NCI-H2171 (cell line): ENCODE measurements at regions not wholly inside any gene's neighbourhood (a gene's known extent, or its start where the extent isn't known, plus 50 kb on each side); places are given as distances from the start of the nearest gene placed in this dataset.
"Not testable (repeated sequence)": the region's sequence is repeated elsewhere in the genome, so short reads cannot be mapped to it uniquely, and the experiment has no call there.

ENCODE experiments used
- DNase-seq: peaks from one replicate; lab custom pipeline; 2025; lab: John Stamatoyannopoulos, UW

- no peak for DNase-seq
Measured at GRCh38 chr12:58009405-58010195, 68.2 kb downstream of the ATP23 start.

GRCh38 chr12:58011676-58012075 lies 70.3 kb downstream of the ATP23 start:
- no peak for DNase-seq

- DNase-seq: not testable (repeated sequence)
Measured at GRCh38 chr12:58022379-58023020, 81.1 kb downstream of the ATP23 start.

GRCh38 chr12:58025431-58025830 lies 84.1 kb downstream of the ATP23 start:
- no peak for DNase-seq

GRCh38 chr12:58026426-58026825 lies 85.1 kb downstream of the ATP23 start:
- DNase-seq: no peak

GRCh38 chr12:58026897-58027891 lies 85.8 kb downstream of the ATP23 start:
- DNase-seq: no peak

GRCh38 chr12:58028294-58028693 lies 86.9 kb downstream of the ATP23 start:
- no peak for DNase-seq

GRCh38 chr12:58029260-58029659 lies 87.9 kb downstream of the ATP23 start:
- no peak for DNase-seq

- no peak for DNase-seq
Measured at GRCh38 chr12:58030566-58031279, 89.4 kb downstream of the ATP23 start.

- DNase-seq: no peak
Measured at GRCh38 chr12:58032156-58032555, 90.8 kb downstream of the ATP23 start.

- no peak for DNase-seq
Measured at GRCh38 chr12:58033831-58034230, 92.5 kb downstream of the ATP23 start.

GRCh38 chr12:58034311-58034710 lies 92.9 kb downstream of the ATP23 start:
- no peak for DNase-seq

GRCh38 chr12:58034712-58035111 lies 93.3 kb downstream of the ATP23 start:
- no peak for DNase-seq

GRCh38 chr12:58041441-58041840 lies 100.1 kb downstream of the ATP23 start:
- DNase-seq: no peak

- DNase-seq: no peak
Measured at GRCh38 chr12:58044966-58045365, 103.6 kb downstream of the ATP23 start.

GRCh38 chr12:58046271-58046670 lies 104.9 kb downstream of the ATP23 start:
- DNase-seq: no peak

GRCh38 chr12:58051378-58051777 lies 110.0 kb downstream of the ATP23 start:
- DNase-seq: no peak

- no peak for DNase-seq
Measured at GRCh38 chr12:58064666-58065065, 123.3 kb downstream of the ATP23 start.

GRCh38 chr12:58066296-58066695 lies 124.9 kb downstream of the ATP23 start:
- DNase-seq: no peak

- DNase-seq: no peak
Measured at GRCh38 chr12:58067610-58068387, 126.4 kb downstream of the ATP23 start.

- DNase-seq: no peak
Measured at GRCh38 chr12:58068706-58069105, 127.3 kb downstream of the ATP23 start.
